ENCODE measurements at regions not wholly inside any gene's neighbourhood (a gene's known extent, or its start where the extent isn't known, plus 50 kb on each side); places are given as distances from the start of the nearest gene placed in this dataset.
"Not testable (repeated sequence)": the region's sequence is repeated elsewhere in the genome, so short reads cannot be mapped to it uniquely, and the experiment has no call there.

DNA sequence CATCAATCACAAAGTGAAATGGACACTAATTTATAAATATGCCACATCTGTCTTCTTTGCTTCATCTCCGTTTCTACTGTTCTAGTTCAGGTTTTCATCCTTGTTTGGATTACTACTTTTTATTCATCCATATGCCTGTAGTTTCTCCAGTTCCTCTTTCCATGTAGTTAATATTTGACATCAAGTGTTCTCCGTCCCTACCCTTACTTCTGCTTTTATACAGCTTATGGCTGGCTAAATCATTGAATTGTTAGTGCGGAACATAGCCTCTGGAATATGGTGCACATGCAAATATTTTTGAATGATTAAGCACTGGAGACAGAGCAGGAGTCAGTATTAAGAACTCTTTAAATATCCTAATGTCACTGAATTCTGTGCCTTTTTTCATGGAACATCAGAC, 230.0 kb upstream of the PPP1R3A start:
- no peak for DNase-seq
- Histone ChIP-seq H3K9me3 (ENCODE audit: low read length) (peaks cover 27% of the 10 kb centered on the region), H3K4me3 (ENCODE audit: low read length) (no peak overlapping the region), H3K4me1 (ENCODE audit: low read length) (no peaks in the 10 kb centered on the region), H3K9me2 (replicated peaks; ENCODE audit: insufficient read depth, low read length) (no peaks in the 10 kb centered on the region), H4K20me1 (ENCODE audit: insufficient read depth, low read depth, low read length) (no peaks in the 10 kb centered on the region), H3K4me2 (ENCODE audit: low read depth, low read length, poor library complexity, severe bottlenecking) (no peak overlapping the region), H3K79me2 (ENCODE audit: low read length) (no peaks in the 10 kb centered on the region), H2AFZ (ENCODE audit: low read length) (no peak overlapping the region), H3K36me3 (ENCODE audit: insufficient read depth, low read length) (no peaks in the 10 kb centered on the region), H3K9ac (ENCODE audit: low read length) (no peak overlapping the region), H3K27ac (ENCODE audit: low read length) (no peak overlapping the region), H3K27me3 (ENCODE audit: low read length) (no peaks in the 10 kb centered on the region)

DNA sequence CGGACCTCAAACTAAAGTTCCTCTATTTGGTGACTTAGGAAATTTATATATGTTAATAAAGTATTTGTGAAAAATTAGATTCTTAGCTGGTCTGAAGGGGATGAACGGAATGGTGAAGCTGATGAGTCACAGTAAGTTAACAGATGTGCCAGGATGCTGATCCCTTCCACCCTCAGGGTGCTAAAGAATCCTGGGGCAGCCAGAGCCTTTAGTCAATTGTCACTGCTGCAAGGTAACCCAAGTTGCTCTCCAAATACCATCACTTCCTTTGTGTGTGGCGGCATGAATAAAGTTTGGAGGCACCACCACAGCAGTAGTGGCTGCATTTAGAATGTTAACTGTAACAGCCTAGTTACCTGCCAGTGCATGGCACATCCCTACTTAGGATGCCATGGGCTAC, 222.6 kb upstream of the PPP1R3A start:
- no peaks in the 10 kb centered on the region for H3K79me2 ChIP-seq (ENCODE audit: low read length)
- no peaks in the 10 kb centered on the region for H3K9me2 ChIP-seq (replicated peaks; ENCODE audit: insufficient read depth, low read length)
- peaks cover 15% of the 10 kb centered on the region for H3K9me3 ChIP-seq (ENCODE audit: low read length)
- no peaks in the 10 kb centered on the region for H4K20me1 ChIP-seq (ENCODE audit: insufficient read depth, low read depth, low read length)
- no peaks in the 10 kb centered on the region for H3K4me1 ChIP-seq (ENCODE audit: low read length)
- H2AFZ ChIP-seq (ENCODE audit: low read length) = no peak overlapping the region
- H3K27me3 ChIP-seq (ENCODE audit: low read length) = no peaks in the 10 kb centered on the region
- no peak for DNase-seq
- H3K4me2 ChIP-seq (ENCODE audit: low read depth, low read length, poor library complexity, severe bottlenecking) = no peak overlapping the region
- H3K9ac ChIP-seq (ENCODE audit: low read length) = no peak overlapping the region
- no peak overlapping the region for H3K4me3 ChIP-seq (ENCODE audit: low read length)
- H3K27ac ChIP-seq (ENCODE audit: low read length) = no peak overlapping the region
- no peaks in the 10 kb centered on the region for H3K36me3 ChIP-seq (ENCODE audit: insufficient read depth, low read length)

DNA sequence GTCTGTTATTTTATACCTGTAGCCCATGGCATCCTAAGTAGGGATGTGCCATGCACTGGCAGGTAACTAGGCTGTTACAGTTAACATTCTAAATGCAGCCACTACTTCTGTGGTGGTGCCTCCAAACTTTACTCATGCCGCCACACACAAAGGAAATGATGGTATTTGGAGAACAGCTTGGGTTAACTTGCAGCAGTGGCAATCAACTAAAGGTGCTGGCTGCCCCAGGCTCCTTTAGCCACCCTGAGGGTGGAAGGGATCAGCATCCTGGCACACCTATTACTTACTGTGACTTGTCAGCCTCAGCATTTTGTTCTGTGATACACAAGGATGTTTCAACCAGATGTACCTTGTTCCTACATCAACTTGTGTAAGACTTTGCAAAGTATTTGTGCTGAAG, 221.8 kb upstream of the PPP1R3A start:
- Histone ChIP-seq H3K79me2 (ENCODE audit: low read length) (no peaks in the 10 kb centered on the region), H3K9me3 (ENCODE audit: low read length) (peaks cover 15% of the 10 kb centered on the region), H3K27me3 (ENCODE audit: low read length) (no peaks in the 10 kb centered on the region), H3K36me3 (ENCODE audit: insufficient read depth, low read length) (no peaks in the 10 kb centered on the region), H3K9me2 (replicated peaks; ENCODE audit: insufficient read depth, low read length) (no peaks in the 10 kb centered on the region), H3K4me3 (ENCODE audit: low read length) (no peak overlapping the region), H4K20me1 (ENCODE audit: insufficient read depth, low read depth, low read length) (no peaks in the 10 kb centered on the region), H3K9ac (ENCODE audit: low read length) (no peak overlapping the region), H3K27ac (ENCODE audit: low read length) (no peak overlapping the region), H2AFZ (ENCODE audit: low read length) (no peak overlapping the region), H3K4me2 (ENCODE audit: low read depth, low read length, poor library complexity, severe bottlenecking) (no peak overlapping the region), H3K4me1 (ENCODE audit: low read length) (no peaks in the 10 kb centered on the region)
- no peak for DNase-seq

GRCh38 chr7:114139690-114140089, 220.9 kb upstream of the PPP1R3A start:
- H3K27me3 ChIP-seq (ENCODE audit: low read length); H3K9me2 ChIP-seq (replicated peaks; ENCODE audit: insufficient read depth, low read length); H3K4me1 ChIP-seq (ENCODE audit: low read length); H3K79me2 ChIP-seq (ENCODE audit: low read length); H3K4me2 ChIP-seq (ENCODE audit: low read depth, low read length, poor library complexity, severe bottlenecking); H3K27ac ChIP-seq (ENCODE audit: low read length); H3K4me3 ChIP-seq (ENCODE audit: low read length); H2AFZ ChIP-seq (ENCODE audit: low read length); H4K20me1 ChIP-seq (ENCODE audit: insufficient read depth, low read depth, low read length); H3K9ac ChIP-seq (ENCODE audit: low read length); DNase-seq; H3K36me3 ChIP-seq (ENCODE audit: insufficient read depth, low read length): not testable (repeated sequence)
- peaks cover 12% of the 10 kb centered on the region for H3K9me3 ChIP-seq (ENCODE audit: low read length)

DNA sequence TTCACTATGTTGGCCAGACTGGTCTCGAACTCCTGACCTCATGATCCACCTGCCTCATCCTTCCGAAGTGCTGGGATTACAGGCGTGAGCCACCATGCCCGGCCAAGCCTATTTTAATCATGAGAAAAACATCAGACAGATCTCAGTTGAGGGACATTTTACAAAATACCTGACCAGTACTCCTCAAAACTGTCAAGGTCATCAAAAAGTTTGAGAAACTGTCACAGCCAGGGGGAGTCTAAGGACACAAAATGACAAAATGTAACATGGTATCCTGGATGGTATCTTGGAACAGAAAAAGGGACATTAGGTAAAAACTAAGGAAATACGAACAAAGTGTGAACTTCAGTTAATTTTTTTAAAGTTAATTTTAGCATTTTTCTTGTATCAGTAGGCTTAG, 219.8 kb upstream of the PPP1R3A start:
- Histone ChIP-seq H3K79me2 (ENCODE audit: low read length) (no peaks in the 10 kb centered on the region), H3K27ac (ENCODE audit: low read length) (no peak overlapping the region), H3K36me3 (ENCODE audit: insufficient read depth, low read length) (no peaks in the 10 kb centered on the region), H2AFZ (ENCODE audit: low read length) (no peak overlapping the region), H3K9me3 (ENCODE audit: low read length) (peaks cover 10% of the 10 kb centered on the region), H3K4me2 (ENCODE audit: low read depth, low read length, poor library complexity, severe bottlenecking) (no peak overlapping the region), H3K27me3 (ENCODE audit: low read length) (no peaks in the 10 kb centered on the region), H4K20me1 (ENCODE audit: insufficient read depth, low read depth, low read length) (no peaks in the 10 kb centered on the region), H3K9ac (ENCODE audit: low read length) (no peak overlapping the region), H3K9me2 (replicated peaks; ENCODE audit: insufficient read depth, low read length) (no peaks in the 10 kb centered on the region), H3K4me1 (ENCODE audit: low read length) (no peaks in the 10 kb centered on the region), H3K4me3 (ENCODE audit: low read length) (no peak overlapping the region)
- DNase-seq = no peak

DNA sequence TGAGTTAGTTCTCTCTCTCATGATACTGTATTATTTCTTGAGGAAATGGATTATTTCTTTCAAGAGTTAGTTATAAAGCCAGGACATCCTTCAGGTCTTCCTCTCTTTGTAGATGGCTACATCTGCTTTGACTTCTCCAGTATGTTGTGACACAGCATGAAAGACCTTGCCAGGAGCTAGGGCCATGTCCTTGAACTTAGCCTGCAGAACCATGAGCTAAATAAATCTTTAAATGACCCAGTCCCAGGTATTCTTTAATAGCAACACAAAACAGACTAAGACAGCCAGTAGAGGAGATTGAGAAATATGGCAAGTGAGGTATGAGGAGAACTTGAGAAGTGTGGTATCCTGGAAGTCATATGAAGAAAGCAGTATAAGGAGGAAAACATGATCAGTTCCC, 214.9 kb upstream of the PPP1R3A start:
- H3K4me3 ChIP-seq (ENCODE audit: low read length) = no peak overlapping the region
- no peak overlapping the region for H3K4me2 ChIP-seq (ENCODE audit: low read depth, low read length, poor library complexity, severe bottlenecking)
- no peaks in the 10 kb centered on the region for H3K36me3 ChIP-seq (ENCODE audit: insufficient read depth, low read length)
- no peaks in the 10 kb centered on the region for H3K9me2 ChIP-seq (replicated peaks; ENCODE audit: insufficient read depth, low read length)
- peaks cover 30% of the 10 kb centered on the region for H3K9me3 ChIP-seq (ENCODE audit: low read length)
- no peaks in the 10 kb centered on the region for H3K4me1 ChIP-seq (ENCODE audit: low read length)
- H2AFZ ChIP-seq (ENCODE audit: low read length) = no peak overlapping the region
- no peaks in the 10 kb centered on the region for H3K79me2 ChIP-seq (ENCODE audit: low read length)
- no peak for DNase-seq
- H3K27me3 ChIP-seq (ENCODE audit: low read length) = no peaks in the 10 kb centered on the region
- no peak overlapping the region for H3K9ac ChIP-seq (ENCODE audit: low read length)
- no peaks in the 10 kb centered on the region for H4K20me1 ChIP-seq (ENCODE audit: insufficient read depth, low read depth, low read length)
- H3K27ac ChIP-seq (ENCODE audit: low read length) = no peak overlapping the region

DNA sequence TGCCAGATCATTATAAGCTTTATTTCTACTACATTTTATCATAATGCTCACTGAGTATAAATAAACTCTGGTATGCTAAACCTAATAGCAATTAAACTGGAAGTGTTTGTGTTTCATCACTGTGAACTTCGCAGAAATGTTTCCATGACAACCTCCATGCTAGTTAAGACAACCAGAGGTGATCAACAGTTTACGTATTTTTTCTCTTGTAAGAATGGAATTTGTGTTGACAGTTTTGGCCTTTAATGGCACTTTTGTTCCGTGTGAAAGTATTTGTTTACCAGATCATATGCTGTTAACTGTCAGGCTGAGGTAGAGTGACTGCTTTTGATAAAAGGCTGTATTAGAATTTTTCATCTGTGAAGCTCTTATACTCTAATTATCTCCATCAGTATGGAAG, 212.1 kb upstream of the PPP1R3A start:
- H4K20me1 ChIP-seq (ENCODE audit: insufficient read depth, low read depth, low read length) = no peaks in the 10 kb centered on the region
- no peak overlapping the region for H3K9ac ChIP-seq (ENCODE audit: low read length)
- no peaks in the 10 kb centered on the region for H3K79me2 ChIP-seq (ENCODE audit: low read length)
- no peak for DNase-seq
- no peak overlapping the region for H3K4me3 ChIP-seq (ENCODE audit: low read length)
- no peaks in the 10 kb centered on the region for H3K4me1 ChIP-seq (ENCODE audit: low read length)
- H3K9me3 ChIP-seq (ENCODE audit: low read length) = peaks cover 28% of the 10 kb centered on the region
- no peaks in the 10 kb centered on the region for H3K9me2 ChIP-seq (replicated peaks; ENCODE audit: insufficient read depth, low read length)
- H3K27ac ChIP-seq (ENCODE audit: low read length) = no peak overlapping the region
- no peaks in the 10 kb centered on the region for H3K27me3 ChIP-seq (ENCODE audit: low read length)
- no peaks in the 10 kb centered on the region for H3K36me3 ChIP-seq (ENCODE audit: insufficient read depth, low read length)
- H3K4me2 ChIP-seq (ENCODE audit: low read depth, low read length, poor library complexity, severe bottlenecking) = no peak overlapping the region
- no peak overlapping the region for H2AFZ ChIP-seq (ENCODE audit: low read length)

DNA sequence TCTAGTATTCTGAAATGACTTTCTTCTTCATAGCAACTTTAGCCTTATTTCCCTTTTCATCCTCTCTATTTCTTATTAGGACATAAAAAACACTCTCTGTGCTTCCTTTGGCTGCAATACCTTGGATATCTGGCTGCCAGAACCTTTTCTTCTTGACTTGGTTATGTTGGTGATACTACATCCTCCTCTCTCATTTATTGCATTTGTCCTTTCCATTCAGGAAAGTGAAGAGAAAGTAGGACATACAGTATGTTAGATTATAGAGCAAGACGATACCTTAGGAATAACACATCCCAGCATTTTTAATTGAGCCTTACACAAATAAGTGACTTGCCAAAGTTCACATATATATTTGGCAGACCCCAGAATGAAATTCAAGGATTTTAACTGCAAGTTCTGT, 210.1 kb upstream of the PPP1R3A start:
- Histone ChIP-seq H3K27me3 (ENCODE audit: low read length) (no peaks in the 10 kb centered on the region), H2AFZ (ENCODE audit: low read length) (no peak overlapping the region), H3K79me2 (ENCODE audit: low read length) (no peaks in the 10 kb centered on the region), H3K27ac (ENCODE audit: low read length) (no peak overlapping the region), H3K4me2 (ENCODE audit: low read depth, low read length, poor library complexity, severe bottlenecking) (no peak overlapping the region), H4K20me1 (ENCODE audit: insufficient read depth, low read depth, low read length) (no peaks in the 10 kb centered on the region), H3K9me3 (ENCODE audit: low read length) (peaks cover 33% of the 10 kb centered on the region), H3K9ac (ENCODE audit: low read length) (no peak overlapping the region), H3K9me2 (replicated peaks; ENCODE audit: insufficient read depth, low read length) (no peaks in the 10 kb centered on the region), H3K4me3 (ENCODE audit: low read length) (no peak overlapping the region), H3K36me3 (ENCODE audit: insufficient read depth, low read length) (no peaks in the 10 kb centered on the region), H3K4me1 (ENCODE audit: low read length) (no peaks in the 10 kb centered on the region)
- no peak for DNase-seq

DNA sequence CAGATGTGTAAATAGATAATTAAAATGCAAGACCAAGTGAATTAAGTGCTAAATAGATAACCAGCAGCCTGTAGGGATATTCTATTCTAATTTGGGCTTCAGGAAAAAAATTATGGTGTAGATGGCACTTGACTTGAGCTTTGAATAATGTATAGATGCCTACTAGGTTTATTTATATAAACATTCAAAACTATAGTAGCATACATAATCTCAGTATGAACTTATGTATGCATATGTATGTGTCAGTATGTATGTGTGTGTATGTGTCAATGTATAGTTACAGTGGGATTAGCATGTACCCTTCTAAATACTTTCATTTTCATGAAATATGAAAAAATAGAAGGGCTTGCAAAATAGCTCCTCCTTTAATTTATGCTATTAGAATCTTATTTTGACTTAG, 207.3 kb upstream of the PPP1R3A start:
- Histone ChIP-seq H3K9me2 (replicated peaks; ENCODE audit: insufficient read depth, low read length) (no peaks in the 10 kb centered on the region), H3K36me3 (ENCODE audit: insufficient read depth, low read length) (no peaks in the 10 kb centered on the region), H3K4me1 (ENCODE audit: low read length) (no peaks in the 10 kb centered on the region), H3K4me2 (ENCODE audit: low read depth, low read length, poor library complexity, severe bottlenecking) (no peak overlapping the region), H3K4me3 (ENCODE audit: low read length) (no peak overlapping the region), H3K27me3 (ENCODE audit: low read length) (no peaks in the 10 kb centered on the region), H3K79me2 (ENCODE audit: low read length) (no peaks in the 10 kb centered on the region), H3K9ac (ENCODE audit: low read length) (no peak overlapping the region), H3K9me3 (ENCODE audit: low read length) (peaks cover 21% of the 10 kb centered on the region), H3K27ac (ENCODE audit: low read length) (no peak overlapping the region), H2AFZ (ENCODE audit: low read length) (no peak overlapping the region), H4K20me1 (ENCODE audit: insufficient read depth, low read depth, low read length) (no peaks in the 10 kb centered on the region)
- DNase-seq = no peak
